Head of caudate nucleus (tissue), 42 donors: ENCODE measurements at regions not wholly inside any gene's neighbourhood (a gene's known extent, or its start where the extent isn't known, plus 50 kb on each side); places are given as distances from the start of the nearest gene placed in this dataset.

Experiments used
- DNase-seq, 42 donors: peaks; one replicate each; pipeline versions ENCODE4 v3.0.0 to v3.0.0-alpha.2; 2020 to 2021; ENCODE audit warnings: mixed read lengths in 7 of 42
- intact Hi-C: fragments of 100-400 bp; cut with DNase I; formaldehyde crosslinking; loops from one replicate; pipeline ENCODE4 v1.15.0; 2022

- intact Hi-C loops = no loop called here
- peak in 6 of 42 donors; percentile 13 to 41 (median 28) for DNase-seq
Measured at GRCh38 chr1:181347495-181348390, 135.6 kb upstream of the CACNA1E start.

GRCh38 chr1:181349512-181349911 is 133.8 kb upstream of the CACNA1E start:
- intact Hi-C loops = no loop called here
- DNase-seq = peak in 3 of 42 donors; percentile 8 to 36 (median 13)

- peak in 1 of 42 donors; percentile 6 for DNase-seq
- intact Hi-C loops = no loop called here
Measured at GRCh38 chr1:181350131-181350530, 133.2 kb upstream of the CACNA1E start.

DNA sequence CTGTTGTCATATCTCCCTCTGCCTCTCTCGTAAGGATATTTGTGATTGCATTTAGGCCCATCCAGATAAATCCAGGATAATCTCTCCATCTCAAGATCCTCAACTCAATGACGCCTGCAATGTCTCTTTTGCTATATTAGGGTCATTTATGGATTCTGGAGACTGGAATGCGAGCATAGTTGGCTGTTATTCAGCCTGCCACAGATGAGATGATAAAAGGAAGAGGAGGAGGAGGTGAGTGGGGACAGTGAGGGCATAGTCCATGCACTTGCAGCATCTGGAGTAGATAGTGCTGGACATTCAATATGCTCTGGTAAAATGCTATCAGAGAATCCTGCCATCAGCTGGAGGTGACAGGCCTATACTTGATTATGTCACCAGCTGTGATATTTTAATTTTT is 131.6 kb upstream of the CACNA1E start:
- peak in 2 of 42 donors; percentile 3 to 21 for DNase-seq
- intact Hi-C loops = no loop called here

GRCh38 chr1:181352695-181353094 is 130.6 kb upstream of the CACNA1E start:
- intact Hi-C loops = no loop called here
- DNase-seq = peak in 11 of 42 donors; percentile 15 to 60 (median 26)

DNA sequence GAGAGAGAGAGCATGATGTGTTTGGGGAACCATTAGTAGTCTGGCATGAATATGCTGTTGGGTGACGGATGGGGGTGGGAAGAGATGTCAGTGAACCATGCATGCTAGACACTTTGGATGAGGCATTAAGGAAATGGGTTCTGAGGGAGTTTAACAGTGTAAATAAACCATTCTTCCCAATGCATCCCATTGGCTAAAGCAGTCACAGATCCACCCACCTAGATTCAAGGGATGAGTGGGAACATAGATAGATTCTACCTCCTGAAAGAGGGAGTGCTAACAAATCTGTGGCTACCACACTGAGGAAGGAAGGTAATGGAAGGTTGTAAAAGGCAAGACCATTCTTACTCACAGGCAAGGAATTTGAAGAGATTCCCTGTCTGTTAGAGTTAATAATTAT is 129.8 kb upstream of the CACNA1E start:
- DNase-seq = peak in 11 of 42 donors; percentile 14 to 63 (median 43)
- intact Hi-C loops = no loop called here

DNA sequence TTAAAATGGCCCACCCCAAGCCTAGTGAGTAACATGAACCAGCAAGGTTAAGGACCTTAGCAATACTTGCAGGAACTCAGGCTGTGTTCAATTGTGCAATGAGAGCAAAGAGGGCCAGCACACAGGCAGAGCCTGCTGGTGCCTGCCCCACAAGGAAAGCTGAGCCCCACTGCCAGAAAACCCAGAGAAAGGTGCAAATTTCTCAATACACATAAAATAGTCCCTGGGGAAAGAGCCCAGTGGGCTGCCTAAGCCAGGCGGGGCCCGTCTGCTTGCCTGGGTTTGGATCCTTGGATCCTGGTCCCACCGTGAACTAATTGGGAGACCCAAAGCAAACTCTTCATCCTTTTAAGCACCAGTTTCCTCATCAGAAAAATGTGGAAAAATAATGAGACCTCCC is 128.5 kb upstream of the CACNA1E start:
- intact Hi-C loops = no loop called here
- no peak for DNase-seq

DNA sequence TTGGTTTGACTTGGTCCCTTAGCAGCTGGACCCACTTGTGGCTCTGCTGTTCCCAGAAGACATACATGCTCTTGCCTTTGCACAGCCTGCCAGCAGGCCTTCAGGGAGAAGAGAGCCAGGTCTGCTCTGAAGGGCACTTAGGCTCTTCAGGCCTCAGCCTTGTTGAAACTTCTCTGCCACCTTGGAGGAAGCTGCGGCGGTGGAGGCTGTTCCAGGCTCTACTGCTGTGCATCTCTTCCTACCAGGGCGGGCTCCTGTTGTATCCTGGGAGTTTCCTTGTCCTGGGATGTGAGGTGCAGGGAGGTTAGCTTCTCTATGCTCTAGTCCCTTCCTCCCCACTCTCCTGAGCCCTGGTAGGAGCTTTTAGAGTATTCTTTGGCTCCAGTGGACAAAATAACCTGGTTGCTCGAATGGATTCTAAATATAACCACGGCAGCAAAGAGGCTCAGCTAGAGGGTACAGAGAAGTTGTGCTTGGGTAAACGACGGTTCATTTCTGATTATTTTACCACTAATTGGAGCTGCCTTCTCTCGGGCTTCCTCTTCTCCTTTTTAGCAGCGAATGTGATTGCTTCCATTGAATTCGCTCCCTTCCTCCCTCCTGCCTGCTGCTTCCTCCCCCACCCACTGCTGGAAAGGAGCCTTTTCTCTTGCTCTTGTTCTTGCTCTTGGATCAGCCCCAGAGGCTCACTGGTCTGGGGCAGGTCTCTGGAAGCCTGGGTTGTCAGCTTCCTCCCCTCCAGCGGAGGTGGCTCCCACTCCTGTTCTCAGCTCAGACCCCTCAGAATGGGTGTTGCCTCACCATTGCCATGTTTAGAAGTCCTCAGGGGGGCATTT is 126.6 kb upstream of the CACNA1E start:
- DNase-seq = peak in 6 of 42 donors; percentile 14 to 42 (median 23)
- intact Hi-C loops = no loop called here

DNA sequence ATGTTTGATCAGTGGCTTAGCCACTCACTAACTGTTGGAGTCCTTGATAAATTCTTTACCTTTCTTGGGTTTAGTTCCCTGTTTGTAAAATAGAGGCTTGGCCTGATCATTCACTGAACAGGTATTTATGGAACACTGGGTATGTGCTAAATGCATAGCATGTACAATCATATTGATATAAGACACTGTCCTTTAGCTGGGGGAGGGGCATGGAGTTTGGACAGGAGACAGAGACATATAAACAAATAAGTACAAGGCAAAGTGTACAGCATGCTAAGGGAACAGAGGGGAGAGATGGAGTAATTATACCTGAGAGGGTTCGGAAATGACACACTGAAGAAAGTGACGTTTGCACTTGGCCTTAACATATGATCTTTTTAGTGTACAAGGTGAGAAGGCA is 124.3 kb upstream of the CACNA1E start:
- DNase-seq = no peak
- intact Hi-C loops = no loop called here

- intact Hi-C loops = no loop called here
- peak in 1 of 42 donors; percentile 10 for DNase-seq
Measured at GRCh38 chr1:181364801-181365200, 118.5 kb upstream of the CACNA1E start.

- intact Hi-C loops = no loop called here
- peak in 2 of 42 donors; percentile 6 to 32 for DNase-seq
Measured at GRCh38 chr1:181366910-181367309, 116.4 kb upstream of the CACNA1E start.

DNA sequence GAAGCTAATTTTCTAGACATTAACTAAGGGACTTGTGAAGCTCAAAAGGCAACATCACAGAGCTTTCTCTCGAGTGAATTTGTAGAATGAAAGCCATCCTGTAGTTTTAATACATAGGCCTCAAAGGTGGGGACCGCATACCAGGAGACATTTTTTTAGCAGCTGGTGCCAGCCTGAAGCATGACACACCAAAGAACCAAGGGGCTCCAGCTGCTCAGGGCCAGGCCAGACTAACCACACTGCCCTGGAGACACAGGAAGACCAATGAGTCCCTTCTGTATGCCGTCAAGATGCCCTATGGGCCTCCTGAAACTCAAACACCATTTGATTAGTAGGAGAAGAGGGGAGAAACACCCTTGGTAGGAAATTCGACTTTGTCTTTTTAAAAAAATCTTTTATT is 113.9 kb upstream of the CACNA1E start:
- intact Hi-C loops = no loop called here
- peak in 1 of 42 donors; percentile 14 for DNase-seq

GRCh38 chr1:181383695-181384094 is 99.6 kb upstream of the CACNA1E start:
- intact Hi-C loops = no loop called here

DNA sequence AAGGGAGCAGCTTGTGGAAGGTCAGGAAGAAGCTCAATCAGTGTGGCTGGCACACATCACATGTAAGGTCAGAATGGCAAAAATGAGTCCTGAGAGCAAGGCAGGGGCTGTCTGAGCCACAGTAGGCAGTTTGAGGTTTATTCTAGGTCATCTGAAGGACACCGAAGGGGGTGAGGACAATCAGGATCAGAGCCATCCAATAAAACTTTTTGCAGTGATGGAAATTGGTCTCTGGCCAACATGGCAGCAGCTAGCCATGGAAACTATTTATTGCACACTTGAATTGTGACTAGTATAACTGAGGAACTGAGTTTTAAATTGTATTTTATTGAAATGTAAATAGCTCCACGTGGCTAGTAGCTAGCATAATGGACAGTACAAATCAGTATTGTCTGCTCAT is 97.0 kb upstream of the CACNA1E start:
- DNase-seq = no peak
- intact Hi-C loops = no loop called here

More at GRCh38 chr1:181383695-181384094, 99.6 kb upstream of the CACNA1E start:
- DNase-seq = no peak

GRCh38 chr1:181386951-181387350 is 96.4 kb upstream of the CACNA1E start:
- DNase-seq = peak in 8 of 42 donors; percentile 3 to 33 (median 19)
- intact Hi-C loops = no loop called here

DNA sequence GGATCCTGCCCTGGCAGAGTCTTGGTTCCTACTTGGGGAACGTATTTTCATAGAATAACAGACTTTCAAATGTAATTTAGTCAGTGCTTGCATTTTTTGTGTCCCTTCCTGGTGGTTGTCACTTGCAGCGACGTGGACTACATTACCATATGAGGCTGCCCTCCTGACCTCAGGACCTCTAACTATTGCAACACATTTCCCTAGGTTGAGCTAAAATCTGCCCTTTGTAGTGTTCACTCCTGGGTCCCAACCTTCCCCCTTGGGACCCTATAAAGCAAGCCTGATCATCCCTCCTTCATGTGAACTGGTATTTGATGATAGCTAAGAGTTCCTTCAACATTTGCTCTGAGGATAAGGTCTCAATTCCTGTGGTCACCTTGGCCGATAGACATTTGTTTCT is 95.6 kb upstream of the CACNA1E start:
- intact Hi-C loops = no loop called here
- DNase-seq = no peak

GRCh38 chr1:181390410-181391077 is 92.8 kb upstream of the CACNA1E start:
- intact Hi-C loops = no loop called here
- no peak for DNase-seq

DNA sequence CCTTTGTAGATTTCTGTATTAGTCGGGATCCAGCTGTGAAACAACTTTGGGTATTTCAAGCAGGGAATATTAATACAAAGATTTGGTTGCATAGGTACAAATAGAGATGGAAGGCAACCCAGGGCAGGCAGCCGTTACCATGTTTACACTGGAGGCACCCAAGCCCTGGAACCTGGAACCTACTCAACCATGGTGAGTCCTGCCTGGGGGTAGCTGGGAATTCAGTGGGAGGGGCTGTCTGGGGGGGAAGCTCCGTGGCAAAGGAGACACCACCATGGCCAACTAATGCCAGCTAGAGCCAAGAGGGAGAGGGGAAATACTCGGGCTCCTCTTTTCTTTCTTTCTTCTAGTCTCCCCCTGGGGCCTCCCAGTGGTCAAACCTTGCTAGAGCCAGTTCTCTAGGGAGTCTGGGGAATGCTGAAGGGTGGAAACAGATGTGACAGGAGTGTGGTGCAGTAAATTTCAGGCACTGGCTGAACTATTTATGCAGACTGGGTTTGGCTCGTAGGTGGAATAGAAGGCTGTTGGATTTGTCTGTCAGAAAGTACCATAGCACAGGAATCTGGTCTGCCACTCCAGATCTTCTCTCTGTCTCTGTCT is 91.9 kb upstream of the CACNA1E start:
- DNase-seq = no peak
- intact Hi-C loops = no loop called here

DNA sequence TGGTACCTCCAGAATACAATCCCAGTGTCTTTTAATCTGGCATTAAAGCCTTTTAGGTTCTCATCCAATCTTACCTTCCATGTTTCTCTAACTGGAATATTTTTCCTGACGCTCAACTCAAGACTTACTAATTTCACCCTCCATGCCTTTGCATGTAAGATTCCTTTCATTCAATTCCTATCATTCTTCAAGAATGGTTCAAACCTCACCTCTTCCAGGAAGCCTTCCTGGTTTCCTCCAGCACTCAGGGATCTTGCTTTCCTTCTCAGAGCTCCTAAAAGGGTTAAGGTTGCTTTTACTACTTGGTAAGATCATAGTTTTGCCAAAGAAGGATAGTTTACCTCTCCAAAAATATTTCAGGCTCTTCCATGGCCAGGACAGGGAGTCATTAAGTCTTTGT is 91.2 kb upstream of the CACNA1E start:
- intact Hi-C loops = no loop called here
- no peak for DNase-seq
